ENCODE measurements at regions not wholly inside any gene's neighbourhood (a gene's known extent, or its start where the extent isn't known, plus 50 kb on each side); places are given as distances from the start of the nearest gene placed in this dataset.

DNA sequence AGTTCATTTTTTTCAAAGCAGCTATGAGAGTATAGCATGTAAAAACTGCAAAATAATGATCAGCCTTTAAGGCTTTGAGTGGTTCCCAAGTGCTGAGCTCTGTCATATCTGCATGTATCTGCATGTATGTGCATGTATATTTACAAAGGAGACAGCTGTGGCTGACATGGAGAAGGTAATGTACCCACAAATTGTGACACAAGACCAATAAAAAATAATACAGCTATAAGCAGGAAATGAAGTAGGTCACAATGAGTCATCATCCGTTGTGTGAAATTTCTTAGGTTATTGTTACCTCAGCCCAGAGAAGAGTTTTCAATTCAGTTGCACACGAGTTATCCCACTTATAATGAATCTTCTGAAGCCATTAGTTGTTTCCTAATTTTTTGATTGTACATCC lies 60.9 kb upstream of the MED4 start:
- H3K4me2 ChIP-seq (ENCODE audit: insufficient read depth, low read length), result peak overlapping the region; percentile 52
- TF ChIP-seq JUN (IDR thresholded peaks at IDR 0.05; ENCODE audit: borderline replicate concordance, insufficient read depth, insufficient read length, low read depth) (peak; percentile 96), MYC (IDR thresholded peaks at IDR 0.05; ENCODE audit: low read depth, low read length) (no peak), EZH2 (IDR thresholded peaks at IDR 0.05; ENCODE audit: borderline replicate concordance, low read depth, low read length, severe bottlenecking) (no peak), POLR2A (IDR thresholded peaks at IDR 0.05; ENCODE audit: low read depth, low read length) (no peak), POLR2AphosphoS5 (IDR thresholded peaks at IDR 0.05; ENCODE audit: insufficient read depth, low read depth, low read length) (no peak), FOS (IDR thresholded peaks at IDR 0.05; ENCODE audit: borderline replicate concordance, insufficient read depth, low read length) (peak; percentile 79)
- TF ChIP-seq, protein P1, sequence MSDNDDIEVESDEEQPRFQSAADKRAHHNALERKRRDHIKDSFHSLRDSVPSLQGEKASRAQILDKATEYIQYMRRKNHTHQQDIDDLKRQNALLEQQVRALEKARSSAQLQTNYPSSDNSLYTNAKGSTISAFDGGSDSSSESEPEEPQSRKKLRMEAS (IDR thresholded peaks at IDR 0.05; ENCODE audit: insufficient read depth, insufficient read length), result no peak
- DNase-seq (ENCODE audit: low read depth, low spot score), result peak; percentile 86

DNA sequence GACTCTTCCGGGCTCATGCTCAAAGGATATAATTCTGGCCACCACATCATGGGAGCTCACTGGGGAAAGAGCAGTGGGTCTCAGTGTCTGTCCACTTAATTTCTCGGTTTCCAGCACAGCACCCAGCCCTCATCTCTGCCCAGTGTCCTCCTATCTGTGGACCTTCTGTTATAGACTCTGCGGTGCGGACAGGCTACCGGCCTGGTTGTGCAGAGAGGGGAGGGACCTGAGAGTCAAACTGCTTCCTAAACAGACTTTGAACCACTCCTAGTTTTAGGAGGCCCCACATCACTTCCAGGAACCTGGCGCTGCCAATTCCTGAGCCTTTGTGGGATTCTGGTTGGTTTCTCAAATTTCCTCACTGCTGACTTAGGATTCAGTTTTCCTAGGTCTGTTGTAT lies 59.8 kb upstream of the MED4 start:
- Histone ChIP-seq H3K36me3 (ENCODE audit: control insufficient read depth in 2 of 2, extremely low read depth in 1 of 2, insufficient read depth in 2 of 2, low read length in 2 of 2) (no peaks in the 10 kb centered on the region), H3K4me3 (replicated peaks in 1 of 3; ENCODE audit: insufficient read depth in 1 of 3, low read depth in 1 of 3, low read length in 3 of 3) (no peak overlapping the region), H2AFZ (ENCODE audit: low read depth, low read length) (no peak overlapping the region), H3K4me1 (ENCODE audit: control insufficient read depth, extremely low read depth, insufficient read depth, low read length) (peaks cover 12% of the 10 kb centered on the region), H3K9me3 (replicated peaks; ENCODE audit: control insufficient read depth, insufficient read depth, low read length) (no peaks in the 10 kb centered on the region), H3K27ac (ENCODE audit: insufficient read depth, low read depth, low read length) (no peak overlapping the region), H3K27me3 (ENCODE audit: control insufficient read depth in 2 of 2, insufficient read depth in 2 of 2, low read length in 2 of 2) (no peaks in the 10 kb centered on the region), H3K9me1 (replicated peaks; ENCODE audit: control insufficient read depth, extremely low read depth, insufficient read depth, low read length) (no peaks in the 10 kb centered on the region), H3K4me2 (ENCODE audit: insufficient read depth, low read length) (no peak overlapping the region), H3K79me2 (ENCODE audit: control insufficient read depth, insufficient read depth, low read length) (no peaks in the 10 kb centered on the region), H3K9ac (replicated peaks; ENCODE audit: extremely low read depth, insufficient read depth, low read length) (no peak overlapping the region), H4K20me1 (replicated peaks; ENCODE audit: control insufficient read depth, extremely low read depth, insufficient read depth, low read length) (no peaks in the 10 kb centered on the region)
- DNase-seq (ENCODE audit: low read depth, low spot score) (no peak), FAIRE-seq (no peak)
- TF ChIP-seq JUN (IDR thresholded peaks at IDR 0.05; ENCODE audit: borderline replicate concordance, insufficient read depth, insufficient read length, low read depth) (no peak), FOS (IDR thresholded peaks at IDR 0.05; ENCODE audit: borderline replicate concordance, insufficient read depth, low read length) (no peak), MYC (IDR thresholded peaks at IDR 0.05; ENCODE audit: low read depth, low read length) (no peak), GATA2 (IDR thresholded peaks at IDR 0.05; ENCODE audit: insufficient read depth, insufficient read length, low read depth, low read length) (no peak), POLR2A (IDR thresholded peaks at IDR 0.05; ENCODE audit: low read depth, low read length) (no peak), EZH2 (IDR thresholded peaks at IDR 0.05; ENCODE audit: borderline replicate concordance, low read depth, low read length, severe bottlenecking) (no peak), POLR2AphosphoS5 (IDR thresholded peaks at IDR 0.05; ENCODE audit: insufficient read depth, low read depth, low read length) (no peak)
- TF ChIP-seq, protein P2, sequence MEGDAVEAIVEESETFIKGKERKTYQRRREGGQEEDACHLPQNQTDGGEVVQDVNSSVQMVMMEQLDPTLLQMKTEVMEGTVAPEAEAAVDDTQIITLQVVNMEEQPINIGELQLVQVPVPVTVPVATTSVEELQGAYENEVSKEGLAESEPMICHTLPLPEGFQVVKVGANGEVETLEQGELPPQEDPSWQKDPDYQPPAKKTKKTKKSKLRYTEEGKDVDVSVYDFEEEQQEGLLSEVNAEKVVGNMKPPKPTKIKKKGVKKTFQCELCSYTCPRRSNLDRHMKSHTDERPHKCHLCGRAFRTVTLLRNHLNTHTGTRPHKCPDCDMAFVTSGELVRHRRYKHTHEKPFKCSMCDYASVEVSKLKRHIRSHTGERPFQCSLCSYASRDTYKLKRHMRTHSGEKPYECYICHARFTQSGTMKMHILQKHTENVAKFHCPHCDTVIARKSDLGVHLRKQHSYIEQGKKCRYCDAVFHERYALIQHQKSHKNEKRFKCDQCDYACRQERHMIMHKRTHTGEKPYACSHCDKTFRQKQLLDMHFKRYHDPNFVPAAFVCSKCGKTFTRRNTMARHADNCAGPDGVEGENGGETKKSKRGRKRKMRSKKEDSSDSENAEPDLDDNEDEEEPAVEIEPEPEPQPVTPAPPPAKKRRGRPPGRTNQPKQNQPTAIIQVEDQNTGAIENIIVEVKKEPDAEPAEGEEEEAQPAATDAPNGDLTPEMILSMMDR (IDR thresholded peaks at IDR 0.05; ENCODE audit: extremely low read depth in 1 of 2, insufficient read depth in 1 of 2, low read depth in 1 of 2, low read length in 2 of 2), result no peak
- TF ChIP-seq, protein P1 (IDR thresholded peaks at IDR 0.05; ENCODE audit: insufficient read depth, insufficient read length), result no peak
- CTCF ChIA-PET, result interaction anchor here (1.2 to 1.3 kb wide), 2 partner anchors 60 to 425 kb away, joined by 4 to 5 read pairs; partner anchors contain the start of gene MED4
- dilution Hi-C loops (cut with MboI; ENCODE audit: extremely low pct_ligation_motif_present, low sequenced_read_pairs), result no loop called here
- no TSS peak for BruUV-seq (replicated peaks)
- POLR2A ChIA-PET, result no interaction called here
- intact Hi-C loops (cut with micrococcal nuclease), result no loop called here

More for the DNA sequence above, 60.9 kb upstream of the MED4 start:
- H3K27ac ChIP-seq (ENCODE audit: insufficient read depth, low read depth, low read length), result peak overlapping the region; percentile 73
- no peak overlapping the region for H3K9ac ChIP-seq (replicated peaks; ENCODE audit: extremely low read depth, insufficient read depth, low read length)
- H3K4me1 ChIP-seq (ENCODE audit: control insufficient read depth, extremely low read depth, insufficient read depth, low read length), result peaks cover 12% of the 10 kb centered on the region
- H3K27me3 ChIP-seq (ENCODE audit: control insufficient read depth in 2 of 2, insufficient read depth in 2 of 2, low read length in 2 of 2), result no peaks in the 10 kb centered on the region
- H3K36me3 ChIP-seq (ENCODE audit: control insufficient read depth in 2 of 2, extremely low read depth in 1 of 2, insufficient read depth in 2 of 2, low read length in 2 of 2), result no peaks in the 10 kb centered on the region
- H3K9me1 ChIP-seq (replicated peaks; ENCODE audit: control insufficient read depth, extremely low read depth, insufficient read depth, low read length), result no peaks in the 10 kb centered on the region
- H4K20me1 ChIP-seq (replicated peaks; ENCODE audit: control insufficient read depth, extremely low read depth, insufficient read depth, low read length), result no peaks in the 10 kb centered on the region
- BruUV-seq (replicated peaks), result no TSS peak
- ChIA-PET POLR2A (interaction anchor here (1.0 kb wide), 2 partner anchors 61 to 77 kb away, joined by 3 to 4 read pairs; partner anchors contain the start of genes ITM2B and MED4), CTCF (interaction anchor here (0.6 to 1.3 kb wide), 6 partner anchors 9 to 424 kb away, joined by 3 to 4 read pairs (median 3); partner anchors contain the start of genes ITM2B and MED4)
- dilution Hi-C loops (cut with MboI; ENCODE audit: extremely low pct_ligation_motif_present, low sequenced_read_pairs) (no loop called here), intact Hi-C loops (cut with micrococcal nuclease) (loop anchor here (2.0 kb wide), 1 partner anchor 45 kb away; no protein-coding TSS in a partner anchor)
- FAIRE-seq, result peak; percentile 95
- peak overlapping the region; percentile 15 for H2AFZ ChIP-seq (ENCODE audit: low read depth, low read length)
- H3K79me2 ChIP-seq (ENCODE audit: control insufficient read depth, insufficient read depth, low read length), result no peaks in the 10 kb centered on the region
- H3K4me3 ChIP-seq (replicated peaks in 1 of 3; ENCODE audit: insufficient read depth in 1 of 3, low read depth in 1 of 3, low read length in 3 of 3), result no peak overlapping the region
- no peaks in the 10 kb centered on the region for H3K9me3 ChIP-seq (replicated peaks; ENCODE audit: control insufficient read depth, insufficient read depth, low read length)
